ENCODE measurements at regions not wholly inside any gene's neighbourhood (a gene's known extent, or its start where the extent isn't known, plus 50 kb on each side); places are given as distances from the start of the nearest gene placed in this dataset.
A peak's percentile ranks its signal among the peaks of the same experiment; 100 is the strongest.

DNA sequence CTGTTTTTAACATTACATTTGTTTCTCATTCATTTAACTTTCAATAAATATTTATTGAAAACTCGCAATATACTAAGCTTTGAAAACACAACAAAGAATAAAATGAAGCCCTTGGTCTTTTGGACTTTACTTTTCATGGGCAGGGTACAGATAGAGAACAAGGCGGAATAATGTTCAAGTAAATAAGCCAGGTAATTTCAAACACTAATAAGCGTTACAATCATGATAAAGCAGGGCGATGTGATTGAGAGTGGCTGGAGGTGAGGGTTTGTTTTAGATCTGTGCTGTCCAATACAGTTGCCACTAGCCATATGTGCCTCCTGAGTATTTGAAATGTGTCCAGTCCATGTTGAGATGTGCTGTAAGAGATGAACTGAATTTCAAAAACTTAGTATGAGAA lies 307.1 kb downstream of the ALDH8A1 start:
- no peaks in the 10 kb centered on the region for H3K9me2 ChIP-seq (replicated peaks; ENCODE audit: control insufficient read depth, low read length)
- no peaks in the 10 kb centered on the region for H3F3A ChIP-seq (ENCODE audit: control insufficient read depth, insufficient read depth)
- no peak overlapping the region for H3K4me2 ChIP-seq (ENCODE audit: low read length)
- no peak overlapping the region for H3K4me3 ChIP-seq (ENCODE audit: low read length)
- H3K27ac ChIP-seq (ENCODE audit: low read depth, low read length): no peak overlapping the region
- H3K9me3 ChIP-seq (ENCODE audit: control insufficient read depth, insufficient read depth, low read length): no peaks in the 10 kb centered on the region
- TF ChIP-seq EZH2phosphoT487 (IDR thresholded peaks at IDR 0.05; ENCODE audit: borderline replicate concordance, low read length) (no peak), CTCF (IDR thresholded peaks at IDR 0.05; ENCODE audit: low read depth, low read length, poor library complexity, severe bottlenecking) (no peak)
- H4K20me1 ChIP-seq (ENCODE audit: control insufficient read depth, insufficient read depth, low read depth, low read length): no peaks in the 10 kb centered on the region
- H3K27me3 ChIP-seq (ENCODE audit: control insufficient read depth, low read length): no peaks in the 10 kb centered on the region
- H3K4me1 ChIP-seq (ENCODE audit: control insufficient read depth, low read length): no peaks in the 10 kb centered on the region
- no peaks in the 10 kb centered on the region for H3K79me2 ChIP-seq (ENCODE audit: control insufficient read depth, low read length)
- no peaks in the 10 kb centered on the region for H3K36me3 ChIP-seq (ENCODE audit: control insufficient read depth, low read length)

DNA sequence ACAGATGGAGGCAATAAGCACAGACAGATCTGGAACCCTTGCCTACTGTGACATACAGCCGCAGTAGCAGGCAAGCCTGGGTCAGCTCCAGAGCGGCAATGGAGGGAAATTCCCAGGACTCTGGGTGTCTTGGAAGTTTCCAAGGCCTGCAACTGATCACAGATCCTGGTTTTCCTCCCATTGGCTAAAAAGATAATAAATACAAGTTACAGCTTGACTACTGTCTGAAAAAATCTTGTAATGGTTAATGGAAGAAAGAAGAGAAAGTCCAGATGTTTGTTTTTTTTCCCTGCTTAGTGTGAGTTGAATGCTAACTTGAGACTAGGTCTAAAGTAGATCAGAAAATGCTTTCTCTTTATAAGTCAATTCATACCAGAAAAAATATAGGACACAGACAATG lies 307.6 kb downstream of the ALDH8A1 start:
- Histone ChIP-seq H3K27ac (ENCODE audit: low read depth, low read length) (no peak overlapping the region), H4K20me1 (ENCODE audit: control insufficient read depth, insufficient read depth, low read depth, low read length) (no peaks in the 10 kb centered on the region), H3K9me2 (replicated peaks; ENCODE audit: control insufficient read depth, low read length) (no peaks in the 10 kb centered on the region), H3K4me3 (ENCODE audit: low read length) (no peak overlapping the region), H3K27me3 (ENCODE audit: control insufficient read depth, low read length) (no peaks in the 10 kb centered on the region), H3K36me3 (ENCODE audit: control insufficient read depth, low read length) (no peaks in the 10 kb centered on the region), H3K79me2 (ENCODE audit: control insufficient read depth, low read length) (no peaks in the 10 kb centered on the region), H3K4me2 (ENCODE audit: low read length) (no peak overlapping the region), H3F3A (ENCODE audit: control insufficient read depth, insufficient read depth) (no peaks in the 10 kb centered on the region), H3K9me3 (ENCODE audit: control insufficient read depth, insufficient read depth, low read length) (no peaks in the 10 kb centered on the region), H3K4me1 (ENCODE audit: control insufficient read depth, low read length) (no peaks in the 10 kb centered on the region)
- TF ChIP-seq EZH2phosphoT487 (IDR thresholded peaks at IDR 0.05; ENCODE audit: borderline replicate concordance, low read length) (no peak), CTCF (IDR thresholded peaks at IDR 0.05; ENCODE audit: low read depth, low read length, poor library complexity, severe bottlenecking) (no peak)

- TF ChIP-seq EZH2phosphoT487 (IDR thresholded peaks at IDR 0.05; ENCODE audit: borderline replicate concordance, low read length) (no peak), CTCF (IDR thresholded peaks at IDR 0.05; ENCODE audit: low read depth, low read length, poor library complexity, severe bottlenecking) (peak; percentile 95)
- H3K27me3 ChIP-seq (ENCODE audit: control insufficient read depth, low read length): no peaks in the 10 kb centered on the region
- no peaks in the 10 kb centered on the region for H3K36me3 ChIP-seq (ENCODE audit: control insufficient read depth, low read length)
- H3F3A ChIP-seq (ENCODE audit: control insufficient read depth, insufficient read depth): no peaks in the 10 kb centered on the region
- no peaks in the 10 kb centered on the region for H3K9me2 ChIP-seq (replicated peaks; ENCODE audit: control insufficient read depth, low read length)
- H3K4me3 ChIP-seq (ENCODE audit: low read length): no peak overlapping the region
- peaks cover 4% of the 10 kb centered on the region; the same call in 1 of the 2 replicates for H3K4me1 ChIP-seq (ENCODE audit: control insufficient read depth, low read length)
- H3K79me2 ChIP-seq (ENCODE audit: control insufficient read depth, low read length): no peaks in the 10 kb centered on the region
- no peaks in the 10 kb centered on the region for H4K20me1 ChIP-seq (ENCODE audit: control insufficient read depth, insufficient read depth, low read depth, low read length)
- H3K27ac ChIP-seq (ENCODE audit: low read depth, low read length): no peak overlapping the region
- H3K9me3 ChIP-seq (ENCODE audit: control insufficient read depth, insufficient read depth, low read length): no peaks in the 10 kb centered on the region
- no peak overlapping the region for H3K4me2 ChIP-seq (ENCODE audit: low read length)
These were observed 308.9 kb downstream of the ALDH8A1 start for GRCh38 chr6:134640975-134641429.

All from DOHH2 (cell line).